ENCODE measurements at regions not wholly inside any gene's neighbourhood (a gene's known extent, or its start where the extent isn't known, plus 50 kb on each side); places are given as distances from the start of the nearest gene placed in this dataset.
"Not testable (repeated sequence)": the region's sequence is repeated elsewhere in the genome, so short reads cannot be mapped to it uniquely, and the experiment has no call there.

- H3K4me1 Mint-ChIP-seq (ENCODE audit: low read depth), result no peaks in the 10 kb centered on the region
- H3K9me3 Mint-ChIP-seq (ENCODE audit: insufficient read depth), result peaks cover 3% of the 10 kb centered on the region
- no peak for ATAC-seq
- no peaks in the 10 kb centered on the region for H3K36me3 Mint-ChIP-seq (ENCODE audit: low read depth)
- DNase-seq, result no peak
- no peak overlapping the region for H3K27ac Mint-ChIP-seq
- POLR2A ChIA-PET, result no interaction called here
- CTCF ChIA-PET, result no interaction called here
- no peak overlapping the region for H3K4me3 Mint-ChIP-seq
- H3K27me3 Mint-ChIP-seq (ENCODE audit: low read depth), result no peaks in the 10 kb centered on the region
These were observed 434.0 kb upstream of the LARGE1 start for GRCh38 chr22:34354071-34354817.

DNA sequence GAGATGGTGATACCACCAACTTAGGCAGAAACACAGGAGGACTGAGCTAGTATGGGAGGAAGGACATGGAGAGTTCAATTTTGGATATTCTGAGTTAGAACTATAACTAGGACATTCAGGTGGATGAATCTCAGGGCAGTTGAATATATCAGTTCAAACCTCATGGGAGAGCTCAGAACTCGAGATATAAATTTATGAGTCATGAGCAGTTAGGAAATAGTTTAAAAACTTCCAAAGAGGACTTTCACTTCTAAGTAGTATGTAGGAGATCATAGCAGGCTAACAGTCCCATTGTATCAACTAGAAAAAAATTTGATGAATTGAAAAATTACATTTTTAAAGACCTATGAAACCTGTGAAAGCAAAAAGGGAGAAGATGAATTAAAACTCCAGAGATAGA is 436.2 kb upstream of the LARGE1 start:
- CTCF ChIA-PET, result no interaction called here
- H3K36me3 Mint-ChIP-seq (ENCODE audit: low read depth), result no peaks in the 10 kb centered on the region
- POLR2A ChIA-PET, result no interaction called here
- no peaks in the 10 kb centered on the region for H3K4me1 Mint-ChIP-seq (ENCODE audit: low read depth)
- peaks cover 6% of the 10 kb centered on the region for H3K9me3 Mint-ChIP-seq (ENCODE audit: insufficient read depth)
- ATAC-seq (no peak), DNase-seq (no peak)
- no peak overlapping the region for H3K4me3 Mint-ChIP-seq
- no peak overlapping the region for H3K27ac Mint-ChIP-seq
- H3K27me3 Mint-ChIP-seq (ENCODE audit: low read depth), result no peaks in the 10 kb centered on the region

- no peak overlapping the region for H3K4me3 Mint-ChIP-seq
- H3K36me3 Mint-ChIP-seq (ENCODE audit: low read depth), result no peaks in the 10 kb centered on the region
- ATAC-seq (no peak), DNase-seq (no peak)
- CTCF ChIA-PET, result no interaction called here
- peaks cover 16% of the 10 kb centered on the region for H3K9me3 Mint-ChIP-seq (ENCODE audit: insufficient read depth)
- no peaks in the 10 kb centered on the region for H3K4me1 Mint-ChIP-seq (ENCODE audit: low read depth)
- no peaks in the 10 kb centered on the region for H3K27me3 Mint-ChIP-seq (ENCODE audit: low read depth)
- no peak overlapping the region for H3K27ac Mint-ChIP-seq
- POLR2A ChIA-PET, result no interaction called here
These were observed 450.4 kb upstream of the LARGE1 start for GRCh38 chr22:34370711-34371110.

DNA sequence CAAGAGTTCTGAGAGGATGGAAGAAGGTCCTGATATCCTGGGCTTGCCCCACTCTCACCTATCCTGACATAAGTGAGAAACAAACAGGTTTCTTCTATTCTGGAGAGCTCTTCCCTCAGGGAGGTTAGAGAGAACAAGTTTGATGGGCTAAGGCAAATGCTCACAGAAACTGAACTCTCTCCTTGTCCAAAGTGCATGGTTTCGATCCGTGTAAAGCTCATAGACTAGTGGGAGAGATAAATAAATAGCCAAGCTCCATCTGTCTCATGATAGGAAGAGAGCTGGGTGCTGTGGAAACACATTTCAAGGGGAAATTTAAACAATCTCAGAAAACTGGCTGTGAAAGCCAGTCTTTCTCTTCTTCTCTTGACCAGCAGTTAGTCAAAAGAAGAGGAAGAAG is 459.5 kb upstream of the LARGE1 start:
- CTCF ChIA-PET, result no interaction called here
- Mint-ChIP-seq H3K4me1 (ENCODE audit: low read depth) (no peaks in the 10 kb centered on the region), H3K4me3 (no peak overlapping the region), H3K27ac (no peak overlapping the region), H3K27me3 (ENCODE audit: low read depth) (no peaks in the 10 kb centered on the region), H3K9me3 (ENCODE audit: insufficient read depth) (peaks cover 6% of the 10 kb centered on the region), H3K36me3 (ENCODE audit: low read depth) (no peaks in the 10 kb centered on the region)
- DNase-seq (no peak), ATAC-seq (no peak)
- POLR2A ChIA-PET, result no interaction called here

- peaks cover 6% of the 10 kb centered on the region for H3K9me3 Mint-ChIP-seq (ENCODE audit: insufficient read depth)
- DNase-seq, result no peak
- no peak for ATAC-seq
- no peaks in the 10 kb centered on the region for H3K27me3 Mint-ChIP-seq (ENCODE audit: low read depth)
- H3K36me3 Mint-ChIP-seq (ENCODE audit: low read depth), result no peaks in the 10 kb centered on the region
- no peak overlapping the region for H3K4me3 Mint-ChIP-seq
- no peak overlapping the region for H3K27ac Mint-ChIP-seq
- CTCF ChIA-PET, result no interaction called here
- H3K4me1 Mint-ChIP-seq (ENCODE audit: low read depth), result no peaks in the 10 kb centered on the region
- POLR2A ChIA-PET, result no interaction called here
These were observed 460.3 kb upstream of the LARGE1 start for GRCh38 chr22:34380532-34380931.

GRCh38 chr22:34390400-34390799 is 470.1 kb upstream of the LARGE1 start:
- H3K36me3 Mint-ChIP-seq (ENCODE audit: low read depth), result peaks cover 4% of the 10 kb centered on the region
- no peak overlapping the region for H3K27ac Mint-ChIP-seq
- peaks cover 11% of the 10 kb centered on the region for H3K9me3 Mint-ChIP-seq (ENCODE audit: insufficient read depth)
- ChIA-PET POLR2A (no interaction called here), CTCF (no interaction called here)
- ATAC-seq (no peak), DNase-seq (no peak)
- no peak overlapping the region for H3K4me3 Mint-ChIP-seq
- H3K27me3 Mint-ChIP-seq (ENCODE audit: low read depth), result no peaks in the 10 kb centered on the region
- H3K4me1 Mint-ChIP-seq (ENCODE audit: low read depth), result no peaks in the 10 kb centered on the region

DNA sequence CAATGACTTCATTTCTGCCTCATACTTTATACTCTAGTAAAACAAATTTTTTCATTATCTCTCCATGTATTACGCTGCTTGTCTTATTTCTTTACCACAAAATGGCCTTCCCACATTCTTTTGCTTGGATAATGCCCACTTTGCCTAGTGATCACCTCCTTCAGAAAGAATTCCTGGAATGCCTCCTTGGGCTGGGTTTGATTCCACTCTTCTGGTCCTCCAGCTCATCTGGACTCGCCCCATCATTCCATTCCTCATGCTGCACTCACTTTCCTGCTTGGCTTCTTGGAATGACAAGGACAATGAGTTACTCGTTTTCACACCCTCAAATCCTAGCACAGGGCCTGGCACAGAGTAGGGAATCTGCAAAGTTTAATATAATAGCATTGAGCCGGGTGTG is 475.1 kb upstream of the LARGE1 start:
- H3K36me3 Mint-ChIP-seq (ENCODE audit: low read depth), result no peaks in the 10 kb centered on the region
- ATAC-seq, result no peak
- no peak overlapping the region for H3K4me3 Mint-ChIP-seq
- ChIA-PET POLR2A (no interaction called here), CTCF (no interaction called here)
- peaks cover 19% of the 10 kb centered on the region for H3K9me3 Mint-ChIP-seq (ENCODE audit: insufficient read depth)
- H3K27ac Mint-ChIP-seq, result no peak overlapping the region
- no peaks in the 10 kb centered on the region for H3K27me3 Mint-ChIP-seq (ENCODE audit: low read depth)
- H3K4me1 Mint-ChIP-seq (ENCODE audit: low read depth), result no peaks in the 10 kb centered on the region
- DNase-seq, result no peak

DNA sequence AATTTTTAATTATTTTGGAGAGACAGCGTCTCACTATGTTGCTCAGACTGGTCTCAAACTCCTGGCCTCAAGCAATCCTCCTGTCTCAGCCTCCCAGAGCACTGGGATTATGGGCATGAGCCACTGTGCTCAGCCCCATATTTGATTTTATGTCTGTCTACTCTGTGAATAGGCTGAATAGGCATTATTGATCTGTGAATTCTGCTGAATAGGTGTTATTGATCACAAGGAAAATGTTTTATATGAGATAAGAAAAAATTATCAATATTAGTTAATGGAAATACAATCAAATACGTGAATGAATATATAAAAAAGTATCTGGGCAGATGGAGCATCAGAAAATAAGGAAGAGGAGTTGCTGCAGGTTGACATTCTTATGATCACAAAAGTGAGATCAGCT is 483.4 kb upstream of the LARGE1 start:
- H3K4me1 Mint-ChIP-seq (ENCODE audit: low read depth), result no peaks in the 10 kb centered on the region
- POLR2A ChIA-PET, result no interaction called here
- ATAC-seq, result no peak
- CTCF ChIA-PET, result no interaction called here
- H3K4me3 Mint-ChIP-seq, result no peak overlapping the region
- DNase-seq, result no peak
- no peaks in the 10 kb centered on the region for H3K27me3 Mint-ChIP-seq (ENCODE audit: low read depth)
- no peaks in the 10 kb centered on the region for H3K36me3 Mint-ChIP-seq (ENCODE audit: low read depth)
- H3K9me3 Mint-ChIP-seq (ENCODE audit: insufficient read depth), result peaks cover 4% of the 10 kb centered on the region
- H3K27ac Mint-ChIP-seq, result no peak overlapping the region

DNA sequence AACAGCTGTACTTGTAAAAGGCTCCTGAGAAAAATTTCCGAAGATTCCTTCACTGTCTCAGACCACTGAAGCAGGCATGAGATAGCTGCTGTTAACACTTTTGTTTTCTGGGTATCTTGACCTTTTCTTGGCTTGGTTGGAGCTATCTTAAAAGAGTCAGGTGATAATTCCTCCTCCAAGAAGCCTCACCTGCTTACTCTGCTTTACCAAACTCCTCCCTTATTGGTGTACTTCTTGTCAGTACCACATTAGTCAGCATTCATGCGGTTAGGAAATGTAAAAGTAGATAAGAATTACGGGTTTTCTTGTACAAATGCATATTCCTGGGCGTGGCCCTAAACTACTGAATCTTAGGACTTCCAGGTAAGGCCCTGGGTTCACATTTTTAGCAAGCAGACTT is 489.8 kb upstream of the LARGE1 start:
- Mint-ChIP-seq H3K27me3 (ENCODE audit: low read depth) (no peaks in the 10 kb centered on the region), H3K36me3 (ENCODE audit: low read depth) (no peaks in the 10 kb centered on the region), H3K9me3 (ENCODE audit: insufficient read depth) (no peaks in the 10 kb centered on the region), H3K4me1 (ENCODE audit: low read depth) (no peaks in the 10 kb centered on the region), H3K4me3 (no peak overlapping the region), H3K27ac (no peak overlapping the region)
- POLR2A ChIA-PET, result no interaction called here
- CTCF ChIA-PET, result no interaction called here
- DNase-seq (no peak), ATAC-seq (no peak)

GRCh38 chr22:34414467-34415440 is 494.5 kb upstream of the LARGE1 start:
- no peak overlapping the region for H3K27ac Mint-ChIP-seq
- ATAC-seq, result no peak
- POLR2A ChIA-PET, result no interaction called here

DNA sequence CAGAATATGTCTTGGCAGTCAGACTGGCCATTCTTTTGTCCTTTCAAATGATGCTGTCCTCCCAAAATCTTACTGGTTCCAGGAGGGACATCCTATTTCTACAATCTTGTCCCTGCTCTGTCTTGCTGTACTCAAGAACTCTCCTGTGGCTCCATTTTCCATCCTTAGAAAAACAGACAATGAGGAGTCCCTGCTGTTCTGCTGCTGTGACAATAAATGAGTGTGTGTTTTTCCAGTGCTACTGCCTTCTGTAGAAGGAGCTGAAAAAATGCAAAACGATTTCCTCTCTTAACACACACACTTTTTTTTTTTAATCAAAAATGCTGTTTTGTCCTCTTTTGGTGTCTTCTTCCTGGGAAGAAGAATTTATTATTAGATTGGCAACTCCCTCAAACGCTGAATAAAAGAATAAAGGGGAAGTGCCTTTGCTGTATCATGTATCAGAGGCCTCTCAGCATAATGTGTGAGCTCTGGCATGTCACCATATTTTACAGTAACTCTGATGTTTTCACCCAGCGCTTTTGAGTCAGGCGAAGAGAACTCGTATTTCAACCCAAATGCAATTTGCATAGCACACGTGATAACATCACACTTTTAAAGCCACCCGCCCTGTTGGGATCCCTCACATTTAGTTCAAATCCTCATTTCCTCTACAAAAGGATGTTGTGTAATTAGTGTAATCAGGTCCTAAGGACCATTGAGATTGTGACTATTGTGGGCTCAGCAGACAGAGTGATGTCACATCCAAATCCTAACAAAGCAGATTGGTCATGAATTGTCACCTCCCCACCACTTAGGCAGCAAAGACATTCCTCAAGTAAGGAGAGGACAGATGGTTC is 496.0 kb upstream of the LARGE1 start:
- DNase-seq (no peak), ATAC-seq (no peak)
- POLR2A ChIA-PET, result no interaction called here
- Mint-ChIP-seq H3K36me3 (ENCODE audit: low read depth) (no peaks in the 10 kb centered on the region), H3K4me3 (no peak overlapping the region), H3K4me1 (ENCODE audit: low read depth) (no peaks in the 10 kb centered on the region), H3K9me3 (ENCODE audit: insufficient read depth) (peaks cover 4% of the 10 kb centered on the region), H3K27ac (no peak overlapping the region), H3K27me3 (ENCODE audit: low read depth) (no peaks in the 10 kb centered on the region)
- CTCF ChIA-PET, result no interaction called here

More at GRCh38 chr22:34414467-34415440, 494.5 kb upstream of the LARGE1 start:
- H3K4me1 Mint-ChIP-seq (ENCODE audit: low read depth), result no peaks in the 10 kb centered on the region
- no peaks in the 10 kb centered on the region for H3K27me3 Mint-ChIP-seq (ENCODE audit: low read depth)
- H3K9me3 Mint-ChIP-seq (ENCODE audit: insufficient read depth), result peaks cover 4% of the 10 kb centered on the region
- DNase-seq, result peak; percentile 47
- CTCF ChIA-PET, result interaction anchor here (0.6 to 0.7 kb wide), 2 partner anchors 609 to 635 kb away, joined by 3 read pairs; no protein-coding TSS in a partner anchor
- H3K36me3 Mint-ChIP-seq (ENCODE audit: low read depth), result no peaks in the 10 kb centered on the region
- H3K4me3 Mint-ChIP-seq, result no peak overlapping the region

DNA sequence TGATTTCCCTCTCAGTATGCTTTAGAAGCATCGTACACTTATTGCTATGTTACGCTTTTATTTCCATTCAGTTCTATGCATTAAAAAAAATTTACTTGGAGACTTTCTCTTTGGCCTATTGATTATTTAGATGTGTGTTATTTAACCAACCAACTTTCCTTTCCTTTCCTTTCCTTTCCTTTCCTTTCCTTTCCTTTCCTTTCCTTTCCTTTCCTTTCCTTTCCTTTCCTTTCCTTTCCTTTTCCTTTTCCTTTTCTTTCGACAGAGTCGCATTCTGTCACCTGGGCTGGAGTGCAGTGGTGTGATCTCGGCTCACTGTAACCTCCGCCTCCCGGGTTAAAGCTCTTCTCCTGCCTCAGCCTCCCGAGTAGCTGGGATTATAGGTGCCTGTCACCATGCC is 502.7 kb upstream of the LARGE1 start:
- H3K9me3 Mint-ChIP-seq (ENCODE audit: insufficient read depth); H3K27me3 Mint-ChIP-seq (ENCODE audit: low read depth); CTCF ChIA-PET; H3K27ac Mint-ChIP-seq; H3K4me1 Mint-ChIP-seq (ENCODE audit: low read depth); ATAC-seq; DNase-seq; H3K4me3 Mint-ChIP-seq; H3K36me3 Mint-ChIP-seq (ENCODE audit: low read depth); POLR2A ChIA-PET: not testable (repeated sequence)

Measured in activated CD8-positive, alpha-beta T cell treated with anti-CD3 and anti-CD28 coated beads, Interleukin-2, amount 10 ng/mL, durations not matched to agents 7 days and 5 days (primary cell).